Neural cell (in vitro differentiated cells): ENCODE measurements at regions not wholly inside any gene's neighbourhood (a gene's known extent, or its start where the extent isn't known, plus 50 kb on each side); places are given as distances from the start of the nearest gene placed in this dataset.

Experiments used
- CTCF ChIP-seq: fragments of 450-650 bp; IDR thresholded peaks from 2 replicates; pipeline ENCODE4 v1.5.1; 2014; ENCODE audit warnings: antibody characterized with exemption, mild to moderate bottlenecking, moderate library complexity; ENCODE audit not compliant: poor library complexity, severe bottlenecking
- EP300 ChIP-seq: fragments of 450-650 bp; conservative IDR thresholded peaks from 2 replicates; pipeline ENCODE4 v1.6.1; 2014; ENCODE audit warnings: antibody characterized with exemption, mild to moderate bottlenecking, moderate library complexity; ENCODE audit not compliant: poor library complexity, severe bottlenecking
- EZH2 ChIP-seq: fragments of 200-600, 300-800 bp; shearing (Covaris generic), sonication (generic); IDR thresholded peaks from 2 replicates; pipeline ENCODE4 v1.6.1; 2014; ENCODE audit warnings: antibody characterized with exemption, low read length, borderline replicate concordance, mild to moderate bottlenecking; ENCODE audit not compliant: insufficient read depth, poor library complexity, severe bottlenecking
- MXI1 ChIP-seq: fragments of 450-650 bp; conservative IDR thresholded peaks from 2 replicates; pipeline ENCODE4 v1.6.1; 2014; ENCODE audit warnings: antibody characterized with exemption, mild to moderate bottlenecking; ENCODE audit not compliant: poor library complexity, severe bottlenecking
- POLR2AphosphoS5 ChIP-seq: IDR thresholded peaks from 2 replicates; pipeline ENCODE4 v1.6.1; 2012
- TAF1 ChIP-seq: IDR thresholded peaks from 2 replicates; pipeline ENCODE4 v1.6.1; 2012; ENCODE audit warnings: low read depth

GRCh38 chr6:125477844-125478243, 176.1 kb upstream of the HDDC2 start:
- TF ChIP-seq CTCF, result no peak
- TF ChIP-seq EP300, result no peak
- no peak for TF ChIP-seq TAF1
- TF ChIP-seq POLR2AphosphoS5, result no peak
- TF ChIP-seq EZH2, result no peak
- TF ChIP-seq MXI1, result no peak
